B cell (primary cell): ENCODE measurements at regions not wholly inside any gene's neighbourhood (a gene's known extent, or its start where the extent isn't known, plus 50 kb on each side); places are given as distances from the start of the nearest gene placed in this dataset.

Source experiments
- ATAC-seq: fragments of 200-7000 bp; cut with Tn5 transposase; one replicate; pipeline ENCODE4 v1.10.0; 2021; ENCODE audit warnings: low read depth, mild to moderate bottlenecking, moderate number of reproducible peaks, moderate library complexity
- CTCF ChIA-PET: fragments of 350-600 bp; sonication (Branson Sonifier 250); formaldehyde crosslinking; loops from one replicate; lab custom pipeline; 2021; ENCODE audit warnings: antibody characterized with exemption, inconsistent platforms; lab: Charles Lee
- POLR2A ChIA-PET: fragments of 350-600 bp; sonication (Branson Sonifier 250); formaldehyde crosslinking; loops from one replicate; lab custom pipeline; 2021; ENCODE audit warnings: antibody characterized with exemption; lab: Charles Lee
- DNase-seq: peaks from one replicate; pipeline ENCODE4 v3.0.0; 2013
- H2AFZ ChIP-seq: 2 replicates; pipeline ENCODE4 v1.6.1; 2012; ENCODE audit warnings: mild to moderate bottlenecking, low read depth, low read length; ENCODE audit not compliant: insufficient read depth, poor library complexity, severe bottlenecking
- H3K27ac ChIP-seq, 2 donors: 1 replicate in 1 of 2; 2 replicates in 1 of 2; pipeline ENCODE4 v1.5.1; 2012 to 2013; ENCODE audit warnings: low read length in 2 of 2, mild to moderate bottlenecking in 2 of 2, moderate library complexity in 1 of 2
- H3K27me3 ChIP-seq, 4 experiments: fragments of 200-600 bp in 1 of 4; sonication (generic) in 1 of 4; replicated peaks in 1 of 4; 1 replicate in 2 of 4; 2 replicates in 2 of 4; pipeline versions ENCODE4 v1.6.1 to v1.7.0; 2013 to 2016; ENCODE audit warnings: low read length in 3 of 4, mild to moderate bottlenecking in 2 of 4, mixed read lengths in 1 of 4, moderate library complexity in 1 of 4; ENCODE audit not compliant: insufficient read depth in 4 of 4, control insufficient read depth in 3 of 4; ENCODE audit errors: control extremely low read depth in 1 of 4
- H3K36me3 ChIP-seq, 2 experiments: replicated peaks in 1 of 2; 1 replicate in 1 of 2; 2 replicates in 1 of 2; pipeline versions ENCODE4 v1.6.1 to v1.7.1; 2013; ENCODE audit warnings: low read length in 1 of 2; ENCODE audit not compliant: insufficient read depth in 2 of 2, control insufficient read depth in 1 of 2; ENCODE audit errors: control extremely low read depth in 1 of 2, extremely low read depth in 1 of 2
- H3K4me1 ChIP-seq, 2 donors: fragments of 200-600 bp in 1 of 2; sonication (generic) in 1 of 2; 1 replicate in 1 of 2; 2 replicates in 1 of 2; pipeline versions ENCODE4 v1.5.1 to v1.6.1; 2013 to 2017; ENCODE audit warnings: low read length in 2 of 2; ENCODE audit not compliant: control insufficient read depth in 2 of 2, insufficient read depth in 2 of 2
- H3K4me2 ChIP-seq: replicated peaks from 2 replicates; pipeline ENCODE3; 2012; ENCODE audit warnings: mild to moderate bottlenecking, low read depth, low read length; ENCODE audit not compliant: poor library complexity, severe bottlenecking
- H3K4me3 ChIP-seq, 5 experiments: fragments of 200-600 bp in 1 of 5; sonication (generic) in 1 of 5; 1 replicate in 3 of 5; 2 replicates in 2 of 5; pipeline versions ENCODE4 v1.5.1 to v1.7.0; 2011 to 2016; ENCODE audit warnings: low read length in 4 of 5, mild to moderate bottlenecking in 4 of 5, low read depth in 2 of 5, control low read depth in 1 of 5, moderate library complexity in 1 of 5; ENCODE audit not compliant: insufficient read depth in 1 of 5; ENCODE audit errors: control extremely low read depth in 1 of 5, extremely low read depth in 1 of 5
- H3K79me2 ChIP-seq: fragments of 200-600 bp; sonication (generic); one replicate; pipeline ENCODE4 v1.6.0; 2016; ENCODE audit warnings: low read length; ENCODE audit not compliant: control insufficient read depth, insufficient read depth
- H3K9ac ChIP-seq: fragments of 200-600 bp; sonication (generic); 2 replicates; pipeline ENCODE4 v1.6.1; 2017; ENCODE audit warnings: mild to moderate bottlenecking, low read length, moderate library complexity
- H3K9me3 ChIP-seq, 3 donors: one replicate each; pipeline versions ENCODE4 v1.6.1 to v1.7.1; 2013; ENCODE audit warnings: low read length in 2 of 3; ENCODE audit not compliant: control insufficient read depth in 2 of 3, insufficient read depth in 1 of 3; ENCODE audit errors: control extremely low read depth in 1 of 3
- H4K20me1 ChIP-seq: 2 replicates; pipeline ENCODE4 v1.6.0; 2012; ENCODE audit warnings: mild to moderate bottlenecking, low read length; ENCODE audit not compliant: insufficient read depth, control insufficient read depth, poor library complexity, severe bottlenecking
- H3K27ac Mint-ChIP-seq: one replicate; pipeline ENCODE4 v1.8.0; 2021; ENCODE audit warnings: mixed read lengths
- H3K27me3 Mint-ChIP-seq: one replicate; pipeline ENCODE4 v1.8.0; 2021; ENCODE audit warnings: mixed read lengths
- H3K4me1 Mint-ChIP-seq: one replicate; pipeline ENCODE4 v1.8.0; 2021; ENCODE audit warnings: mixed read lengths
- H3K4me3 Mint-ChIP-seq: one replicate; pipeline ENCODE4 v1.8.0; 2021; ENCODE audit warnings: mixed read lengths
- H3K9me3 Mint-ChIP-seq: one replicate; pipeline ENCODE4 v1.8.0; 2022; ENCODE audit warnings: mixed read lengths; ENCODE audit not compliant: insufficient read depth
- CTCF ChIP-seq: fragments of 200-600 bp; IDR thresholded peaks from one replicate; pipeline ENCODE4 v1.8.0; 2022; ENCODE audit warnings: antibody characterized with exemption, mild to moderate bottlenecking
- EZH2 ChIP-seq: IDR thresholded peaks from 2 replicates; pipeline ENCODE4 v1.6.1; 2012; ENCODE audit warnings: borderline replicate concordance, low read depth, mild to moderate bottlenecking, moderate library complexity, low read length; ENCODE audit not compliant: insufficient read depth, poor library complexity, severe bottlenecking
- WGBS: methylation state at CpG from one replicate; pipeline ENCODE4 v1.1.5; 2013; ENCODE audit warnings: missing lambda C conversion rate; ENCODE audit not compliant: insufficient coverage; 5-methylcytosine and 5-hydroxymethylcytosine counted together
- intact Hi-C: fragments of 100-400 bp; cut with micrococcal nuclease; formaldehyde crosslinking; loops from one replicate; pipeline ENCODE4 v1.10.0; 2022

DNA sequence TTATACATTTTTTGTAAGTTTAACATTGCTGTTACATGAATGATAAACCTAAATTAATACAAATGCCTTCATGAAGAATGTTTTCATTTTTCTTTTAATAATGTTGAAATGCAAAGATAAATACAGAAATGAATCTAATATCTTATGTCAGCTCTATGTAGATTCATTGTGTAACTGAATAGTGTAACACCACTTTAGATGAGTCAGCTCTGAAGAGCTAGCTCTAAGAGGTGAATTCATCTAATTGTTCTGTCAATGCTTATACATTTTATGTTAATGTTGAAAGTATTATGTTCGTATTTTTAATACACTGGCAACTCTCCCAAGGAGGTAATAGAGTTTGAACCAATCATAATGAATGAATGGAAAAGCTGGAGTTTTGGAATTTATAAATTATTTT is 146.9 kb upstream of the FMR1 start:
- no peak for ATAC-seq
- no peak for TF ChIP-seq EZH2
- TF ChIP-seq CTCF: no peak
- intact Hi-C loops: no loop called here
- ChIA-PET POLR2A (no interaction called here), CTCF (no interaction called here)
- Histone ChIP-seq H3K4me1 (no peaks in the 10 kb centered on the region), H3K27ac (no peak overlapping the region), H3K4me3 (no peak overlapping the region), H3K27me3 (no peaks in the 10 kb centered on the region), H3K79me2 (no peaks in the 10 kb centered on the region), H2AFZ (no peak overlapping the region), H3K9ac (no peak overlapping the region), H3K4me2 (no peak overlapping the region), H3K9me3 (no peaks in the 10 kb centered on the region), H3K36me3 (no peaks in the 10 kb centered on the region), H4K20me1 (no peaks in the 10 kb centered on the region)
- Mint-ChIP-seq H3K4me3 (no peak overlapping the region), H3K27ac (no peak overlapping the region), H3K4me1 (no peaks in the 10 kb centered on the region), H3K27me3 (no peaks in the 10 kb centered on the region), H3K9me3 (no peaks in the 10 kb centered on the region)
- DNase-seq: no peak
- WGBS: no CpG with 5 or more reads among the region's 1 CpG

DNA sequence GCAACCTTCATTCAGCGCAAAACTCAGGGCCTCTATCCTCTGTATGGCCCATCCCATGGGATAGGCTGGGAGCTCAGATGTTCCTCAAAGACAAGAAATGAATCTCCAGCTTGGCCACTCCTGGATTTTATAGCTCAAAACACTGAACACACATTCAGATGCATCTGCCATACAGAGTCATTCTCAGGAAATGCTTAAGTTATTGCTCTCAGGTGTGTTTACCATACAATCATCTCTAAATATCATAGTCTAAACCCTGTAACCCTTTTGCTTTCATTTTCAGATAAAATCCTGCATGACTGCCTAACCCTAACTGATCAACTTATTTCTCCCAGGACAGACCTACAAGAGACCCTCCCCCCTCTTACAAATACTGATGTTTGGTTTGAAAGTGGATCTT is 140.9 kb upstream of the FMR1 start:
- CTCF ChIA-PET: no interaction called here
- H3K9ac ChIP-seq: no peak overlapping the region
- ATAC-seq (no peak), DNase-seq (no peak)
- H3K4me1 ChIP-seq: no peaks in the 10 kb centered on the region
- H3K27ac ChIP-seq: no peak overlapping the region
- H3K9me3 ChIP-seq: no peaks in the 10 kb centered on the region
- no peak overlapping the region for H3K4me3 ChIP-seq
- H4K20me1 ChIP-seq: no peaks in the 10 kb centered on the region
- intact Hi-C loops: no loop called here
- H3K9me3 Mint-ChIP-seq: no peaks in the 10 kb centered on the region
- H3K4me2 ChIP-seq: no peak overlapping the region
- POLR2A ChIA-PET: no interaction called here
- no peaks in the 10 kb centered on the region for H3K4me1 Mint-ChIP-seq
- H3K4me3 Mint-ChIP-seq: no peak overlapping the region
- no peak overlapping the region for H2AFZ ChIP-seq
- TF ChIP-seq CTCF: no peak
- no peak for TF ChIP-seq EZH2
- H3K27ac Mint-ChIP-seq: no peak overlapping the region
- no peaks in the 10 kb centered on the region for H3K27me3 ChIP-seq
- no peaks in the 10 kb centered on the region for H3K79me2 ChIP-seq
- no peaks in the 10 kb centered on the region for H3K27me3 Mint-ChIP-seq
- WGBS: no CpG with 5 or more reads among the region's 1 CpG
- no peaks in the 10 kb centered on the region for H3K36me3 ChIP-seq
